ENCODE measurements at regions not wholly inside any gene's neighbourhood (a gene's known extent, or its start where the extent isn't known, plus 50 kb on each side); places are given as distances from the start of the nearest gene placed in this dataset.
"Not testable (repeated sequence)": the region's sequence is repeated elsewhere in the genome, so short reads cannot be mapped to it uniquely, and the experiment has no call there.

GRCh38 chr15:69562564-69562963, 109.9 kb downstream of the RPLP1 start:
- Histone ChIP-seq H3K4me1 (peaks cover 7% of the 10 kb centered on the region), H3K9me3 (no peaks in the 10 kb centered on the region), H3K4me3 (ENCODE audit: low read depth, low read length) (no peak overlapping the region), H3K36me3 (no peaks in the 10 kb centered on the region), H3K27me3 (no peaks in the 10 kb centered on the region)
- DNase-seq: no peak
- TF ChIP-seq, protein P1, sequence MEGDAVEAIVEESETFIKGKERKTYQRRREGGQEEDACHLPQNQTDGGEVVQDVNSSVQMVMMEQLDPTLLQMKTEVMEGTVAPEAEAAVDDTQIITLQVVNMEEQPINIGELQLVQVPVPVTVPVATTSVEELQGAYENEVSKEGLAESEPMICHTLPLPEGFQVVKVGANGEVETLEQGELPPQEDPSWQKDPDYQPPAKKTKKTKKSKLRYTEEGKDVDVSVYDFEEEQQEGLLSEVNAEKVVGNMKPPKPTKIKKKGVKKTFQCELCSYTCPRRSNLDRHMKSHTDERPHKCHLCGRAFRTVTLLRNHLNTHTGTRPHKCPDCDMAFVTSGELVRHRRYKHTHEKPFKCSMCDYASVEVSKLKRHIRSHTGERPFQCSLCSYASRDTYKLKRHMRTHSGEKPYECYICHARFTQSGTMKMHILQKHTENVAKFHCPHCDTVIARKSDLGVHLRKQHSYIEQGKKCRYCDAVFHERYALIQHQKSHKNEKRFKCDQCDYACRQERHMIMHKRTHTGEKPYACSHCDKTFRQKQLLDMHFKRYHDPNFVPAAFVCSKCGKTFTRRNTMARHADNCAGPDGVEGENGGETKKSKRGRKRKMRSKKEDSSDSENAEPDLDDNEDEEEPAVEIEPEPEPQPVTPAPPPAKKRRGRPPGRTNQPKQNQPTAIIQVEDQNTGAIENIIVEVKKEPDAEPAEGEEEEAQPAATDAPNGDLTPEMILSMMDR (IDR thresholded peaks at IDR 0.05; ENCODE audit: low read depth, low read length): no peak

DNA sequence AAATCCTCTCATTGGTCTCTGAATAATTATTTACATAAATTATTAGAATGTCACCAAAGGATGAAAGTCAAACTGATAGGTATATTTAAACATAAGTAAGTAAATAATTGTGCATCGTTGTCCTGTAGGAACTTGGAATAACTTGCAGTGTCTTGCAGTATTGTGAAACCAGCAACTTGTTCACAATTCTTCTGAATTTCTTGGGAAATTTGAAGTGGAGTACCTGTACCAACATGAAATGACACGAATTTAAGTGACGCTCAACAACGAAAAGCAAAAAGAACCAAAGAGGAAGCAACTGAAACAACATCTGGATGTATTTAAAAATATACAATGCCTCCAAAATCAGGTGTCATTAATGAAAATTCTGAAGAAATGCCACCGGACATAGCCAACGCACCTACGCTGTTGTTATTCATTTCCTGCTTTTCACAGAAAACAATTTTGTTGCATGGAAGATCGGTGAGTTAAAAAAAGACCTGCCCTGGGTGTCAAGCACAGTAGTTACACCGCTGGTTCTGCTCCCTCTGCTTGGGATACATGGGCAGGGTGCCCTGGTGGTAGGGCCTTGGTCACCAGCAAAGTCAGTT, 112.5 kb downstream of the RPLP1 start:
- peaks cover 7% of the 10 kb centered on the region for H3K4me1 ChIP-seq
- H3K4me3 ChIP-seq (ENCODE audit: low read depth, low read length): no peak overlapping the region
- H3K36me3 ChIP-seq: no peaks in the 10 kb centered on the region
- H3K9me3 ChIP-seq: no peaks in the 10 kb centered on the region
- no peaks in the 10 kb centered on the region for H3K27me3 ChIP-seq
- TF ChIP-seq, protein P1 (IDR thresholded peaks at IDR 0.05; ENCODE audit: low read depth, low read length): no peak
- no peak for DNase-seq

DNA sequence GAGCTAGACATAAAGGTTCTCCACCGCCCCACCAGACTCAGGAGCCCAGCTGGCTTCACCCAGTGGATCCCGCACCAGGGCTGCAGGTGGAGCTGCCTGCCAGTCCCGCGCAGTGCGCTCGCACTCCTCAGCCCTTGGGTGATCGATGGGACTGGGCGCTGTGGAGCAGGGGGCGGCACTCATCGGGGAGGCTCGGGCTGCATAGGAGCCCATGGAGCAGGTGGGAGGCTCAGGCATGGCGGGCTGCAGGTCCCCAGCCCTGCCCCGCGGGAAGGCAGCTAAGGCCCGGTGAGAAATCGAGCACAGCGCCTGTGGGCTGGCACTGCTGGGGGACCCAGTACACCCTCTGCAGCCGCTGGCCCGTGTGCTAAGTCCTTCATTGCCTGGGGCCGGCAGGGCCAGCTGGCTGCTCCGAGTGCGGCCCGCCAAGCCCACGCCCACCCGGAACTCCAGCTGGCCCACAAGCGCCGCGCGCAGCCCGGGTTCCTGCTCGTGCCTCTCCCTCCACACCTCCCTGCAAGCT, 114.7 kb downstream of the RPLP1 start:
- not testable (repeated sequence) for H3K4me3 ChIP-seq (ENCODE audit: low read depth, low read length); H3K36me3 ChIP-seq; H3K9me3 ChIP-seq; H3K27me3 ChIP-seq; H3K4me1 ChIP-seq; DNase-seq

GRCh38 chr15:69568173-69569009, 115.8 kb downstream of the RPLP1 start:
- TF ChIP-seq, protein P1 (IDR thresholded peaks at IDR 0.05; ENCODE audit: low read depth, low read length): no peak
- H3K9me3 ChIP-seq: no peaks in the 10 kb centered on the region
- DNase-seq: no peak
- no peak overlapping the region for H3K4me3 ChIP-seq (ENCODE audit: low read depth, low read length)
- H3K4me1 ChIP-seq: no peaks in the 10 kb centered on the region
- no peaks in the 10 kb centered on the region for H3K36me3 ChIP-seq
- no peaks in the 10 kb centered on the region for H3K27me3 ChIP-seq

GRCh38 chr15:69570454-69570853, 117.8 kb downstream of the RPLP1 start:
- Histone ChIP-seq H3K36me3 (no peaks in the 10 kb centered on the region), H3K4me3 (ENCODE audit: low read depth, low read length) (no peak overlapping the region), H3K9me3 (no peaks in the 10 kb centered on the region), H3K4me1 (no peaks in the 10 kb centered on the region), H3K27me3 (no peaks in the 10 kb centered on the region)
- TF ChIP-seq, protein P1 (IDR thresholded peaks at IDR 0.05; ENCODE audit: low read depth, low read length): no peak
- no peak for DNase-seq

- Histone ChIP-seq H3K27me3 (no peaks in the 10 kb centered on the region), H3K36me3 (no peaks in the 10 kb centered on the region), H3K4me1 (no peaks in the 10 kb centered on the region), H3K4me3 (ENCODE audit: low read depth, low read length) (no peak overlapping the region), H3K9me3 (no peaks in the 10 kb centered on the region)
- no peak for DNase-seq
- TF ChIP-seq, protein P1 (IDR thresholded peaks at IDR 0.05; ENCODE audit: low read depth, low read length): no peak
Measured at GRCh38 chr15:69570997-69571396, 118.4 kb downstream of the RPLP1 start.

DNA sequence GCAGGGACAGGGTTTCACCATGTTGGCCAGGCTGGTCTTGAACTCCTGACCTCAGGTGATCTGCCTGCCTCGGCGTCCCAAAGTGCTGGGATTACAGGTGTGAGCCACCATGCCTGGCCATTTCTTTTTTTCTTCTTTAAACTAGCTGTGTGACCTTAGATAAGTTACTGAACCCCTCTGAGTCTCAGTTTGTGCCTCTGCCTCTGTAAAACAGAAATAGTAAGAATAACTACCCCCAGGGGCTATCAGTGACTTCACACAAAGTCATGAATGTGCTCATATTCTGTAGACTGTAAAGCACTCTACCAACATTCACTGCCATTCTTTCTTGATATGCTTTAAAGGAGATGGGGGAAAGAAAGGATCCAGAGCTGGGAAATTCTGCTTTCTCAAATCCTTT, 120.7 kb downstream of the RPLP1 start:
- H3K27me3 ChIP-seq; H3K36me3 ChIP-seq; H3K9me3 ChIP-seq; DNase-seq; H3K4me1 ChIP-seq; H3K4me3 ChIP-seq (ENCODE audit: low read depth, low read length): not testable (repeated sequence)

Data from BE2C (cell line).